Caco-2 (cell line): ENCODE measurements at regions not wholly inside any gene's neighbourhood (a gene's known extent, or its start where the extent isn't known, plus 50 kb on each side); places are given as distances from the start of the nearest gene placed in this dataset.

Experiments
- BruUV-seq: library from RNA; stranded (reverse); fragments of 400-500 nt; replicated peaks from 2 replicates; lab custom pipeline; 2021; lab: Mats Ljungman, UMichigan
- CTCF ChIA-PET: fragments of 300-600 bp; sonication (Branson Sonifier 250); formaldehyde crosslinking; loops from one replicate; lab custom pipeline; 2022; ENCODE audit warnings: antibody characterized with exemption; lab: Charles Lee
- POLR2A ChIA-PET: fragments of 300-600 bp; sonication (Branson Sonifier 250); formaldehyde crosslinking; loops from one replicate; lab custom pipeline; 2022; ENCODE audit warnings: antibody characterized with exemption; lab: Charles Lee
- DNase-seq, 2 experiments: peaks; one replicate each; pipeline versions ENCODE4 v3.0.0 to v3.0.0-alpha.2; 2020 to 2022
- H3K27me3 ChIP-seq: replicated peaks from 2 replicates; pipeline ENCODE4 v1.6.0; 2011; ENCODE audit warnings: low read length; ENCODE audit not compliant: control insufficient read depth, insufficient read depth
- H3K36me3 ChIP-seq: 2 replicates; pipeline ENCODE4 v1.5.1; 2011; ENCODE audit warnings: low read length; ENCODE audit not compliant: control insufficient read depth, insufficient read depth
- H3K4me1 ChIP-seq: fragments of 250-450 bp; sonication (Bioruptor Pico); 2 replicates; pipeline ENCODE4 v1.5.1; 2020; ENCODE audit warnings: mild to moderate bottlenecking
- H3K4me3 ChIP-seq: 2 replicates; pipeline ENCODE4 v1.5.1; 2011; ENCODE audit warnings: low read depth, mild to moderate bottlenecking, control low read depth, low read length
- H3K9me3 ChIP-seq: fragments of 250-450 bp; sonication (Bioruptor Pico); 2 replicates; pipeline ENCODE4 v1.5.1; 2020; ENCODE audit warnings: mild to moderate bottlenecking, moderate library complexity
- H3K27ac Mint-ChIP-seq: one replicate; pipeline ENCODE4 v1.8.0; 2022; ENCODE audit warnings: mixed read lengths; ENCODE audit not compliant: unreplicated experiment
- H3K27me3 Mint-ChIP-seq: one replicate; pipeline ENCODE4 v1.8.0; 2022; ENCODE audit warnings: mixed read lengths; ENCODE audit not compliant: insufficient read depth, unreplicated experiment
- H3K36me3 Mint-ChIP-seq: one replicate; pipeline ENCODE4 v1.8.0; 2022; ENCODE audit warnings: mild to moderate bottlenecking, mixed read lengths; ENCODE audit not compliant: insufficient read depth, unreplicated experiment
- H3K4me1 Mint-ChIP-seq: one replicate; pipeline ENCODE4 v1.8.0; 2022; ENCODE audit warnings: low read depth, mixed read lengths; ENCODE audit not compliant: unreplicated experiment
- H3K4me3 Mint-ChIP-seq: one replicate; pipeline ENCODE4 v1.8.0; 2022; ENCODE audit warnings: mild to moderate bottlenecking, moderate library complexity, mixed read lengths; ENCODE audit not compliant: unreplicated experiment
- H3K9me3 Mint-ChIP-seq: one replicate; pipeline ENCODE4 v1.8.0; 2022; ENCODE audit warnings: mixed read lengths; ENCODE audit not compliant: unreplicated experiment
- CTCF ChIP-seq, 2 experiments: fragments of 200-600 bp in 1 of 2; IDR thresholded peaks; 1 replicate in 1 of 2; 2 replicates in 1 of 2; pipeline versions ENCODE4 v1.5.1 to v1.8.0; 2011 to 2022; ENCODE audit warnings: antibody characterized with exemption in 1 of 2, control low read depth in 1 of 2, inconsistent platforms in 1 of 2, low read depth in 1 of 2, low read length in 1 of 2, mild to moderate bottlenecking in 1 of 2, moderate library complexity in 1 of 2; ENCODE audit not compliant: insufficient read depth in 1 of 2, severe bottlenecking in 1 of 2, unreplicated experiment in 1 of 2
- intact Hi-C: fragments of 100-400 bp; cut with micrococcal nuclease; formaldehyde crosslinking; loops from one replicate; pipeline ENCODE4 v1.10.0; 2022; ENCODE audit not compliant: unreplicated experiment

- H3K27ac Mint-ChIP-seq: no peak overlapping the region
- DNase-seq: no peak
- CTCF ChIA-PET: interaction anchor here (0.6 kb wide), 1 partner anchor 313 kb away, joined by 3 read pairs; no protein-coding TSS in a partner anchor
- Histone ChIP-seq H3K4me3 (no peak overlapping the region), H3K27me3 (no peaks in the 10 kb centered on the region), H3K9me3 (no peaks in the 10 kb centered on the region), H3K4me1 (no peaks in the 10 kb centered on the region), H3K36me3 (no peaks in the 10 kb centered on the region)
- no peaks in the 10 kb centered on the region for H3K9me3 Mint-ChIP-seq
- no peaks in the 10 kb centered on the region for H3K4me1 Mint-ChIP-seq
- no peak overlapping the region for H3K4me3 Mint-ChIP-seq
- TF ChIP-seq CTCF (IDR thresholded peaks at IDR 0.05; ENCODE audit: insufficient read depth in 1 of 2, low read depth in 1 of 2, low read length in 1 of 2, severe bottlenecking in 1 of 2, unreplicated experiment in 1 of 2): no peak
- no TSS peak for BruUV-seq
- H3K36me3 Mint-ChIP-seq: no peaks in the 10 kb centered on the region
- no peaks in the 10 kb centered on the region for H3K27me3 Mint-ChIP-seq
- POLR2A ChIA-PET: no interaction called here
- intact Hi-C loops: no loop called here
Observed at GRCh38 chr7:121624958-121625357, 228.8 kb upstream of the FAM3C start.

- Histone ChIP-seq H3K9me3 (no peaks in the 10 kb centered on the region), H3K36me3 (no peaks in the 10 kb centered on the region), H3K4me3 (no peak overlapping the region), H3K4me1 (no peaks in the 10 kb centered on the region), H3K27me3 (no peaks in the 10 kb centered on the region)
- Mint-ChIP-seq H3K27me3 (no peaks in the 10 kb centered on the region), H3K27ac (no peak overlapping the region), H3K36me3 (no peaks in the 10 kb centered on the region), H3K4me3 (no peak overlapping the region), H3K4me1 (no peaks in the 10 kb centered on the region), H3K9me3 (no peaks in the 10 kb centered on the region)
- no peak for DNase-seq
- CTCF ChIA-PET: no interaction called here
- intact Hi-C loops: no loop called here
- no TSS peak for BruUV-seq
- POLR2A ChIA-PET: no interaction called here
- no peak for TF ChIP-seq CTCF (IDR thresholded peaks at IDR 0.05; ENCODE audit: insufficient read depth in 1 of 2, low read depth in 1 of 2, low read length in 1 of 2, severe bottlenecking in 1 of 2, unreplicated experiment in 1 of 2)
Observed at GRCh38 chr7:121623130-121623872, 227.2 kb upstream of the FAM3C start.

- no peak overlapping the region for H3K27ac Mint-ChIP-seq
- H3K36me3 Mint-ChIP-seq: no peaks in the 10 kb centered on the region
- H3K4me3 Mint-ChIP-seq: no peak overlapping the region
- TF ChIP-seq CTCF (IDR thresholded peaks at IDR 0.05; ENCODE audit: insufficient read depth in 1 of 2, low read depth in 1 of 2, low read length in 1 of 2, severe bottlenecking in 1 of 2, unreplicated experiment in 1 of 2): no peak
- no peaks in the 10 kb centered on the region for H3K27me3 Mint-ChIP-seq
- BruUV-seq: no TSS peak
- H3K27me3 ChIP-seq: no peaks in the 10 kb centered on the region
- peaks cover 9% of the 10 kb centered on the region for H3K9me3 Mint-ChIP-seq
- no peaks in the 10 kb centered on the region for H3K4me1 ChIP-seq
- no peak overlapping the region for H3K4me3 ChIP-seq
- no peaks in the 10 kb centered on the region for H3K4me1 Mint-ChIP-seq
- H3K9me3 ChIP-seq: no peaks in the 10 kb centered on the region
- POLR2A ChIA-PET: no interaction called here
- DNase-seq: no peak
- intact Hi-C loops: no loop called here
- CTCF ChIA-PET: interaction anchor here (0.7 kb wide), 1 partner anchor 148 kb away, joined by 6 read pairs; no protein-coding TSS in a partner anchor
- H3K36me3 ChIP-seq: no peaks in the 10 kb centered on the region
Observed at GRCh38 chr7:121621937-121622336, 225.8 kb upstream of the FAM3C start.
